ENCODE measurements at regions not wholly inside any gene's neighbourhood (a gene's known extent, or its start where the extent isn't known, plus 50 kb on each side); places are given as distances from the start of the nearest gene placed in this dataset.

GRCh38 chr4:53913771-53914170, 150.6 kb downstream of the CHIC2 start:
- intact Hi-C loops (cut with DNase I), result no loop called here
- Histone ChIP-seq H3K4me3 (no peak overlapping the region), H3K27ac (no peak overlapping the region), H3K9me3 (no peaks in the 10 kb centered on the region), H3K27me3 (no peaks in the 10 kb centered on the region), H3K36me3 (no peaks in the 10 kb centered on the region), H3K4me1 (peaks cover 10% of the 10 kb centered on the region)
- DNase-seq (no peak), ATAC-seq (no peak)
- no peak for TF ChIP-seq CTCF (IDR thresholded peaks at IDR 0.05)

DNA sequence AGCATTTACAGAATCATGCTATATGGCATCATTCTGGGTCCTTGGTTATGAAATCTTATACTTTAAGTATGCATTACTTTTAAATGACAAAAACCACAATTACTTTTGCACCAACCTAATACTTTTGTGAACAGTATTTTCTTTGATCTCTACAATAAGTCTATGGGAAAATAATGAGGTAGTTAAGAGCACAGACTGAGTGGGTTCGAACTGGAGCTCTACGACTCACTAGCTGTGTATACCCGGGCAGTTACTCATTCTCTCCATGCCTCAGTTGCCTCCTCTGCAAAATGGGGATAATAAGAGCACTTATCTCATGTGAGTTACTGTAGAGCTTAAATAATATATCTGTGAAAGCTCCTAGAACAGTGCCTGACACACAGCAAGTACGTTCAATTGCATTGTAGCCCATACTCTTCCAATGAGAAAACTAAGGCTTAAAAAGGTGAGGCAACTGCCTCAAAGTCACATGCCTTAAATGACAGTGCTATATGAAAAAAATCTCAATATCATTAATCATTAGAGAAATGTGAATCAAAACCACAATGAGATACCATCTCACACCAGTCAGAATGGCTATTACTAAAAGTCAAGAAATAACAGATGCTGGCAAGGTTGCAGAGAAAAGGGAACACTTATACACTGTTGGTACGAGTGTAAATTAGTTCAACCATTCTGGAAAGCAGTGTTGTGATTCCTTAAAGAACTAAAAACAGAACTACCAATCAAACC, 151.5 kb downstream of the CHIC2 start:
- Histone ChIP-seq H3K4me1 (peaks cover 11% of the 10 kb centered on the region), H3K27ac (no peak overlapping the region), H3K9me3 (no peaks in the 10 kb centered on the region), H3K36me3 (no peaks in the 10 kb centered on the region), H3K27me3 (no peaks in the 10 kb centered on the region), H3K4me3 (no peak overlapping the region)
- intact Hi-C loops (cut with DNase I), result no loop called here
- TF ChIP-seq CTCF (IDR thresholded peaks at IDR 0.05), result no peak
- ATAC-seq (no peak), DNase-seq (no peak)

- H3K27me3 ChIP-seq, result peaks cover 12% of the 10 kb centered on the region
- no peaks in the 10 kb centered on the region for H3K36me3 ChIP-seq
- peak; percentile 70 for TF ChIP-seq CTCF (IDR thresholded peaks at IDR 0.05)
- no peaks in the 10 kb centered on the region for H3K9me3 ChIP-seq
- peaks cover 18% of the 10 kb centered on the region for H3K4me1 ChIP-seq
- no peak overlapping the region for H3K27ac ChIP-seq
- ATAC-seq (peak; percentile 97), DNase-seq (no peak)
- H3K4me3 ChIP-seq, result peak overlapping the region; percentile 7
- intact Hi-C loops (cut with DNase I), result no loop called here
These were observed 155.7 kb downstream of the CHIC2 start for GRCh38 chr4:53908661-53909078.

DNA sequence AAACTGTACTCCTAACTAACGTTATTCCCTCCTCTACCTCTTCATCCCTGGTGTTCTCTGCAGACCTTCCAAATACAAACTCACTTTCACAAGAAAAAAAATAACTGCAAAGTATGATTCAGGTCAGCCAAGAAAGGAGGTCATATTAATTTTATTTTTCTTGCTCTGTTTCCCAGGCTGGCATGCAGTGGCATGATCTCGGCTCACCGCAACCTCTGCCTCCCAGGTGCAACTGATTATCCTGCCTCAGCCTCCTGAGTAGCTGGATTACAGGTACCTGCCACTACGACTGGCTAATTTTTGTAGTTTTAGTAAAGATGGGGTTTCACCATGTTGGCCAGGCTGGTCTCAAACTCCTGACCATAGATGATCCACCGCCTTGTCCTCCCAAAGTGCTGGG, 156.6 kb downstream of the CHIC2 start:
- TF ChIP-seq CTCF (IDR thresholded peaks at IDR 0.05), result no peak
- H3K4me1 ChIP-seq, result peaks cover 18% of the 10 kb centered on the region
- intact Hi-C loops (cut with DNase I), result no loop called here
- DNase-seq (no peak), ATAC-seq (no peak)
- H3K4me3 ChIP-seq, result no peak overlapping the region
- no peak overlapping the region for H3K27ac ChIP-seq
- H3K9me3 ChIP-seq, result no peaks in the 10 kb centered on the region
- H3K36me3 ChIP-seq, result no peaks in the 10 kb centered on the region
- H3K27me3 ChIP-seq, result peaks cover 12% of the 10 kb centered on the region

DNA sequence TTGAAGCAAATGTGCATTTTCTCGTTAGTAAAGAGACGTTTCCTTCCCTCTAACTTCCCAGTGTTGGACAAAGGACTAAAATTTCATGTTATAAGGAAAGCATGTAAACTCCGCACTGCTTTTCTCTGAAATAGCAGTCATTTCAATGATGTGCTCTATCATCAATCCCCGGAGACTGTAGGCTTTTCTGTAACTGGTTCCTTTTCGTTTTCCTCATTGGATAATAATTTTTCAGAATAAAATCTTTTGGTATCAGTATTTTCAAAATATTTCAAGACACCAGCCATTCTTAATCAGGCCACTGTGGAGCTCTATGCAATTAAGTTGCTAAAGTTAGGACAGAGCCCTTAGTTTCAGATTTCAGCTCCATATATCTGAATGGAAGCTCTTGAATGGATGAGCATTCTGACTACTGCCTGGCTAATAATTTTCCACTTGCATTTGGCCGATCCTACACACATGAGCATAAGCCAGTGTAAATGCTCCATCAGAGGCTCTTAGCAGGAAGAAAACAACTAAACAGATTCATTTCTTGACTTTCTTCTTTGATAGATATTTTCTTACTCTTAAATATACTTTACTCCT, 157.7 kb downstream of the CHIC2 start:
- Histone ChIP-seq H3K27ac (peak overlapping the region; percentile 31), H3K27me3 (peaks cover 12% of the 10 kb centered on the region), H3K4me1 (peaks cover 18% of the 10 kb centered on the region), H3K9me3 (no peaks in the 10 kb centered on the region), H3K4me3 (no peak overlapping the region), H3K36me3 (no peaks in the 10 kb centered on the region)
- no peak for ATAC-seq
- TF ChIP-seq CTCF (IDR thresholded peaks at IDR 0.05), result no peak
- intact Hi-C loops (cut with DNase I), result no loop called here
- no peak for DNase-seq

Measured in upper lobe of right lung (tissue), 1 donor.